MV-4-11 (cell line): ENCODE measurements at regions not wholly inside any gene's neighbourhood (a gene's known extent, or its start where the extent isn't known, plus 50 kb on each side); places are given as distances from the start of the nearest gene placed in this dataset.
"Not testable (repeated sequence)": the region's sequence is repeated elsewhere in the genome, so short reads cannot be mapped to it uniquely, and the experiment has no call there.

Experiments
- DNase-seq: peaks from one replicate; lab custom pipeline; 2025; lab: John Stamatoyannopoulos, UW

DNA sequence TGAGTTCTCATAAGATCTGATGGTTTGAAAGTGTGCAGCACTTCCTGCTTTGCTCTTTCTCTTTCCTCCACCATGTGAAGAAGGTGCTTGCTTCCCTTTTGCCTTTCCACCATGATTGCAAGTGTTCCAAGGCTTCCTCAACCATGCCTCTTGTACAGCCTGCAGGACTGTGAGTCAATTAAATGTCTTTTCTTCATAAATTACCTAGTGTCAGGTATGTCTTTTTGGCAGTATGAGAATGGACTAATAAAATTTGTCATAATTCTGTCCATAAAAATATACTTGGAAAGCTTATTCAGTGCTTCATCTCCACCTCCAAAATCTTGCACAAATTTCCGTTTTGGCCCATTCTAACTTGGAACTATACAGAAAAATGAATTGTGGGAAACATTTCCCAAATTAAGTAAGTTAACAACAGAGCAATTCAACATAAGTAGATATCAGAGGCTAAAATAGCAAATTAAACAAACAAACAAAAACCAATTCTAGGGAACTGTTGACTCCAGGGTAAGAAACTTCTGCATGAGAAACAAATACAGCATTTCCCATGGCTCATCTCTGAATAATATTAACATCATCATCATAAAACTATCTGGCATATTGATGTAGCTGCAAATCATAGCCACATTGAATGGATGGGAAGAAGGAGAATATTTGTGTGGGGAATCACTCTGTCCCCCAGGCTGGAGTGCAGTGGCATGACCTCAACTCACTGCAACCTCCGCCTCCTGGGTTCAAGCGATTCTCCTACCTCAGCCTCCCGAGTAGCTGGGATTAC lies 459.5 kb upstream of the FAR2 start:
- no peak for DNase-seq

DNA sequence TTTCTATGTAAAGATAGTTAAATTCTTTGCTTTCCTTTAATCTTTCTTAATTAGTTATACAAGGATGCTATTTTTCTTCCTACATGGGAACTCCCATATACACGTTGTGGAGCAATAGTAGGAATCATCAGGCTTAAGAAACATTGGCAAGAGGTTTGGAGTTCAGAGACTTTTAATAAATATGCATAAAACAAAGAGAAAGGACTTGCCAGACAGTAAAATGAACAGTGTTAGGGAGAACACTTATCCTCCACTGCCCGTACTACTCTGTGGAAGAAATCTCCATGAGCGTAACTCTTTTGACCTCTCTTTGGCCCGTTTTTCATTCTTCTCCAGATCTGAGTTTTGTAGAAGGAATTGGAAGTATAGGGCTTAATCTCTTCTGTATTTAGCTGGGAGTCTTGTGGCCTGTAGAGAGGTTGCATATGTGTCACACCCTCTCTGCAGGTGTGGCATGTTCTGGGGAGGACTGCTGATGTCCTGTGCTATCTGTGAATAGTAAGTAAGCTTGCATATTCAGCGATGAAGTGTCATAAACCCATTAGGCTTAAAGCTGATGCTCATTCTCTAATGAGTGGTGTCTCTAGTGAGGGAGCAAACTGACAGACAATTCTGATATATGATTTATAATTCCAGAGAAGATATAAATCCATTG lies 455.4 kb upstream of the FAR2 start:
- DNase-seq = no peak

GRCh38 chr12:28698553-28698952 lies 450.5 kb upstream of the FAR2 start:
- no peak for DNase-seq

DNA sequence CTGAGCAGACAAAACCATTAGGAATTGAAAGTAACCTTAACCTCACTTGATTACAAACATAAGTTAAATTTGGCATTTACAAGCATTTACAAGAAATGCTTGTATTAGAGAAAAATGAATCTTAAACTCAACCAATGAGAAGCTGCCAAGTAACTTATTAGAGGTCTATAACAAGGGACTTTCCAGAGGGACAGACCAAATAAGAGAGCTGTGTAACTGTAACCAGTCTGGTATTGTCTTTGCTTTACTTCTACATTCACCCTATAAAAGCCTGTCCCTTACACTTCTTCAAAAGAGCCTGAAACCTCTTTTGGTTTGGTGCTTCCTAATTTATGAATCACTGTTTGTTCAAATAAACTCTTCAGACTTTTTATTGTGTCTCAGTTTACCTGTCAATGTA lies 450.0 kb upstream of the FAR2 start:
- DNase-seq = no peak

DNA sequence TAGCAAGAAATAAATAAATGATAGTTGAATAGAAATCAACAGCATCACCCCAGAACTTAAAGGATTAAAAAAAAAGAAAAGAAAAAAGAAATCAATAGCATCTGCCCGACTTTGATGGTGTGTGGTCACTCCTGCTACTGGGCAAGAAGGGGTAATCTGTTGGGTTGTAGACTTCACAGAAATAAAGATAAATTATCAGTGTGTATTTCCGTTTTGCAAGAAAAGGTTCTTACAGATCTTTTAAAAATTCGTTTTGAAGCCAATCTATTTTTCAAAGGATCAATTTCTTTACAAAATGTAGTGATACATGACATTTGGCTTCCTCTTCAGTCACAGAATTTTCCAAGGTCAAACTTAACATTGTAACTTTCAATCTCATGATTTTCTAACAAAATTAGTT lies 448.9 kb upstream of the FAR2 start:
- no peak for DNase-seq

GRCh38 chr12:28704477-28705169 lies 444.5 kb upstream of the FAR2 start:
- DNase-seq = no peak

- DNase-seq = no peak
Measured at GRCh38 chr12:28708918-28709371, 440.1 kb upstream of the FAR2 start.

DNA sequence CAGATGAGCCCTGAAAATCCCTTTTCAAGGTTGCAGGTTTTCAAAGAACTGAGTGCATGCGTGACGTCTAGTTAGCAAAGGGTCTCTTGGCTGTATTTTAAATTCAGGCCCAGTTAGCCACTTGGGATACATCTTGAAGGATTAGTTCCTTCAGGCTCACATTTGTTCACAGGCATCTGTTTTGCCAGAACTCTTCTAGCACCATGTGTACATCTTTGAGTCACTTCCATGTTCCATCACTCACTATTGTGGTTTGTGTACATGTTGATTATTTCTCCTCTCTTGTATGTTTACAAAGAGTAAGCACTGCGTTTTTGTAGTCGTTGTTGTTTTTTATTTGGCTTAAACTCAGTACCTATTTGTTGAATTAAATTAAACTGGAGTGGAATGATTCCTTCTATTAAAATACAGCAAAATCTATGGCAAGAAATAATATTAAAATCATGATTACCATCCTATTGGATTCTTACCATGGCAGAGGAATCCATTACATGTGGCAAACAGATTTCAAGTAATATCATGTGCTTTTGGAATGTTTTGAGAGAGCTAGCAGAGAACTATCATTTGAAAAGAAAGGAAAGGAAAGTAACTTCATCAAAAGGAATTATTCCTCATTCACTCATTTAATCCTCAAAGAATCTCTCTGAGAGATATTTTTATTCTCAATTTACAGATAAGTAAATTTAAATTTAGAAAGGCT lies 438.9 kb upstream of the FAR2 start:
- no peak for DNase-seq

DNA sequence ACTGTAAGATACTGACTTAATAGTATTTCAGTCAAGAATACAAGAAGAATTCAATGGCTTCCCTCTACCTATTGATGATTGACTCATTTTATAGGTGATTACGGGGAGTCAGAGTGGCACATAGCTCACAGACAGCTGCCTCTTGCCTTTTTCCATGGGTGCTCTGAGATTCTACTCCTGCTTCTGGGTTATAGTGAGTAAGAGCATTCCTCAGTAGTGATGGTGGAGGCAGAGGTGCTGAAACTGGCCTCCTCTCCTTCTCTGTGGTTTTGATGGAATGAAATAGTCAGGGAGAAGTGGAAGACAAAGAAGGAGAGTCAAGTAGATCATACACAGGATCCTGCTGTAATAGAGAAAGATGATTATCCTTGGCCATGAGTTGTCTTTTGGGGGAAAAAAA lies 438.2 kb upstream of the FAR2 start:
- DNase-seq = no peak

DNA sequence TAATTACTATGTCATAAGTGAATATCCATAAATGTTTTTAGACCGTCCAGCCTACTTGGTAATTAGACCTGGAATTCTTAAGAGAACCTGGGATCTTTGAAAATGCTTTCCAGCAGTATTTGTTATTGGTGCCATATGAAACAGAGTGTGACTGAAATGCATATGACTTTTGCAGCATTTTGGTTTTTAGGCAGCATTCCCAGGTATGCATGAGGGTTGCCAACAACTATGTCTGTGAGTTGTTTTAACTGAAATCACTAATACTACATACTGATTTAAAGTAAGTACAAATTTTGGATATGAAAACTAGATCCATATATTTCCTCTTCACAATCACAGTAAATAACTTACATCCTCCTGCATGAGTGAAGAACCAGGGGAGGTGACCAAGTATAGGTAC lies 437.7 kb upstream of the FAR2 start:
- no peak for DNase-seq

DNA sequence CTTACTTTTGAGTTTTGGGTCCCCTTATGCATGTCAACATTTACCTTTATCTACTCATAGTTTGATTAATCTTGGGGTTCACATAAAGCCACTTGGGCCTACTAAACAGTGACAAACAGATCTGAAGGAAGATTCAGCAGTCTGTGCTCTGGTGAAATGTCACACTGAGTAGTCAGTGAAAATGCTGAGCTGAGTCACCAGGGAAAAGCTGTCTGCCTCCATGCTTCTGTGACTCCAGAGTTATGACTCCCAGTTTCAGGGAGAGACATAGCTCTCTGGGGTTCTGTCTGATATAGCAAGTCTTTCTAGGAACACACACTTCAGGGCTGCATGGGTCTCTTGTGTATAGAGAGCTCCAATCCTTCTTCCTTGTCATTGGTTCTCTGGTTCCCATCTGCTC lies 406.3 kb upstream of the FAR2 start:
- no peak for DNase-seq

DNA sequence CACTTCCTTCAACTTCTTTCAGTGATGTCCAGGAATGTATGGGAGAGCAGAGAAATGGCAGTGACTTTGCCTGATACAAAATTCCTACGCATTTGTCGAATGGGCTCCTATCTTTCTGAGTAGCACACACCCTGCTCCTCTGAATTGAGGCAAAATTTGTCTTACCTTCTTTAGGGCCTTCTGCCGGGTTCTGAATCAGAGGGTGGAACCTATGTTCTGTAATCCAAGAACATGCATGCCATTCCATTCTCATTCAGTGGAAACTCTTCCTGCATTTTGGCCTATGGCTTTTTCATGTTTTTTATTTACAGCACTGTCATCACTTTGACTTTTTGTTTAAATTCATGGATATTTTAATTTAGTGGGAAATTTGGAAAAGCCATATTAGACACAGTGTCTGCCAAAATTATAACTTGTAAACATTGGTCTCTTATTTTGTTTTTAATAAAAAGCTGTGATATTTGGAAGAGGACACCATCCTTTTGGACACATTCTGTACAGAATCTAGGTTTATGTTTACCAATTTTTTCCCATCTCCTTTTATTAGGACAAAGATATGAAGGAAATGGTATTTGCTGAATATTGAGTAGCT lies 402.2 kb upstream of the FAR2 start:
- DNase-seq = no peak

DNA sequence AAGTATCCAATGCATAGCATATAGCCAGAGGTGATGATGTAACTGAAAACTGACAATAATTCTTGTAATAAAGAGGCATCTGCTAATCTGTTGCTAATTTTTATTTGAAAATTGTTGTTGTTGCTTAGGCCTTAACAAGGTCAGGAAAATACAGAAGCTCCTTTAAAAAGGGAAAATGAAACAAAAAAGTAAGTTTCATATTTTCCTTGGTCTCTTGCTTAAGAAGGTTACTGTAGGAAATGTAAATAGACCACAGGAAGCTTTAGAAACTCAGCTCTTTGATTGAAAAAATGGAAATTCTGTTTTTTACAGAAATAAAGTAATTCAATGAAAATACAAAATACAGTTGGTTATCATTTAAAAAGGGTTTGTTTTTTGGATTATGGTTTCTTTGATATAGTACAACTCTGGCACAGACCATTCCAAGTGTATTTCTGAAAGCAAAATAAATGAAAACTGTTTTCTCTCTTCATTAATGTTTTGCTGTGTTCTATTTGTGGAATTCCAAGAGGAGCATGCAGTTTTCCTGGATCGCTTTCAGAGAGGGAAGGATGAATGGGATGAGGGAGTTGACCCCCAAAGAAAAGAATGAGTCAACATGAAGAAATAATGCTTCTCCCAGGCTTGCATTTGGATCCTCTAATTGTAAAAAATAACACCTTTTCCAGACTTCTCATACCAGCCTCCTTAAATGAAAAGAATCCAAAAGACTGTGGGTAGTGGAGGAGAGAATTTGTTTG lies 398.0 kb upstream of the FAR2 start:
- peak; percentile 6 for DNase-seq

- DNase-seq = no peak
Measured at GRCh38 chr12:28755027-28755426, 394.1 kb upstream of the FAR2 start.

DNA sequence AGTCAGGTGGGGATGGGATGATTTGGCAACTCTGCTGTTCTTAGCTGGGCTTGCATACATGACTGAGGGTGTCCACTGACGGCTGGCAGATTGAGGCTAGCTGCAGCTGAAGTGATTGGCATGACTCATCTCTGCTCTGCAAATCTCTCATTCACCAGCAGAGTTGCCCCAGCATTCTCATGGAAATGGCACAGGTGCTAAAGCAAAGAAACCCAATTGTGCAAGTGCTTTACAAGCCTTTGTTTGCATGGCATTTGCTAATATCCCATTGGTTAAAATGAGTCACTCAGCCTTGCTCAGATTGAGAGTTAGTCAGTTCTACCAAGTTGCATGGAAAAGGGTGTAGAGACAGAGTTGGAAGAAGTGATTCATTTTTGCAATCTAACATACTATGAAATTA lies 389.7 kb upstream of the FAR2 start:
- no peak for DNase-seq

DNA sequence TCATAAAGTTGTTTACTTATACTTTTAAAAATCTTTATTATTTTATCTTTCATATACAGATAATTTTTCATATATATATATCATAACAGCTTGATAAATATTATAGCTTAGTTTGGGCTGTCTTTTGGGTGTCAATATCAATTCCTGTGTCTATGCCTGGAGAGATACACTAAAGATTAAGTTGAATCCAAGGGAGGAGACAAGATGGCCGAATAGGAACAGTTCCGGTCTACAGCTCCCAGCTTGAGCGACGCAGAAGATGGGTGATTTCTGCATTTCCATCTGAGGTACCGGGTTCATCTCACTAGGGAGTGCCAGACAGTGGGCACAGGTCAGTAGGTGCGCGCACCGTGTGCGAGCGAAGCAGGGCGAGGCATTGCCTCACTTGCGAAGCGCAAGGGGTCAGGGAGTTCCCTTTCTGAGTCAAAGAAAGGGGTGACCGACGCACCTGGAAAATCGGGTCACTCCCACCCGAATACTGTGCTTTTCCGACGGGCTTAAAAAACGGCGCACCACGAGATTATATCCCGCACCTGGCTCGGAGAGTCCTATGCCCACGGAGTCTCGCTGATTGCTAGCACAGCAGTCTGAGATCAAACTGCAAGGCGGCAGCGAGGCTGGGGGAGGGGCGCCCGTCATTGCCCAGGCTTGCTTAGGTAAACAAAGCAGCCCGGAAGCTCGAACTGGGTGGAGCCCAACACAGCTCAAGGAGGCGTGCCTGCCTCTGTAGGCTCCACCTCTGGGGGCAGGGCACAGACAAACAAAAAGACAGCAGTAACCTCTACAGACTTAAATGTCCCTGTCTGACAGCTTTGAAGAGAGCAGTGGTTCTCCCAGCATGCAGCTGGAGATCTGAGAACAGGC lies 388.8 kb upstream of the FAR2 start:
- not testable (repeated sequence) for DNase-seq

- DNase-seq = not testable (repeated sequence)
Measured at GRCh38 chr12:28761897-28762296, 387.2 kb upstream of the FAR2 start.

GRCh38 chr12:28766398-28766797 lies 382.7 kb upstream of the FAR2 start:
- DNase-seq = no peak

DNA sequence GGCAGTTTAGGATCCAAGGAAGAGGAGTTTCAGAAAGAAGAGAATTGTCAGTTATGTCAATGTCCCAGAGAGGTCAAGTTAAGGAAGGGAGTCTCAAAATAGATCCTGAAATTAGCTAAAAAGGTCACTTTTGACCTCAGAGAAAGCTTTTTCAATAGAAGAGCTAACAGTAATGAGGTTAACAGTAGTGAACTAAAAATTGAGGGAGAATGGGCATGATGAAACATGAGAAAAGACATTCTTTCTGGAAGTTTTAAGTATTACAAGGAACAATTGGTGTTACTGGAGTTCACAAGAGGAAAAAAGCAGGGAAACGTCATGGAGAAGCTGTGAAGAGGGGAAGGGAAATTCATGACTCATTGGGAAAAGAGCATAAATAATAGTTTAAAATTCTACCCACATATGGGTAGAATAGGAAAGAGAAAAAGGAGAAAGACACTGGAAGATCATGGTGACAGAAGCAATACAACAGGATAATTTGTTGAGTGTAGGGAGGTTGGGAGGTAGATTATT lies 381.2 kb upstream of the FAR2 start:
- DNase-seq = no peak

GRCh38 chr12:28770322-28770721 lies 378.8 kb upstream of the FAR2 start:
- DNase-seq = no peak
